Kidney epithelial cell (primary cell): ENCODE measurements at regions not wholly inside any gene's neighbourhood (a gene's known extent, or its start where the extent isn't known, plus 50 kb on each side); places are given as distances from the start of the nearest gene placed in this dataset.

Experiments
- DNase-seq: peaks from one replicate; pipeline ENCODE4 v3.0.0-alpha.2; 2010; ENCODE audit warnings: low read depth
- H3K27me3 ChIP-seq: 2 replicates; pipeline ENCODE4 v1.6.0; 2011; ENCODE audit warnings: low read length; ENCODE audit not compliant: control insufficient read depth, insufficient read depth
- H3K36me3 ChIP-seq: 2 replicates; pipeline ENCODE4 v1.5.1; 2011; ENCODE audit warnings: low read length; ENCODE audit not compliant: control insufficient read depth, insufficient read depth
- H3K4me3 ChIP-seq: 2 replicates; pipeline ENCODE4 v1.5.1; 2011; ENCODE audit warnings: low read depth, mild to moderate bottlenecking, control low read depth, low read length
- TF ChIP-seq, protein P1 (sequence below): IDR thresholded peaks from 2 replicates; pipeline ENCODE4 v1.5.1; 2011; ENCODE audit warnings: mild to moderate bottlenecking, moderate library complexity, low read length, control low read depth, inconsistent platforms; ENCODE audit not compliant: insufficient read depth, poor library complexity, severe bottlenecking

DNA sequence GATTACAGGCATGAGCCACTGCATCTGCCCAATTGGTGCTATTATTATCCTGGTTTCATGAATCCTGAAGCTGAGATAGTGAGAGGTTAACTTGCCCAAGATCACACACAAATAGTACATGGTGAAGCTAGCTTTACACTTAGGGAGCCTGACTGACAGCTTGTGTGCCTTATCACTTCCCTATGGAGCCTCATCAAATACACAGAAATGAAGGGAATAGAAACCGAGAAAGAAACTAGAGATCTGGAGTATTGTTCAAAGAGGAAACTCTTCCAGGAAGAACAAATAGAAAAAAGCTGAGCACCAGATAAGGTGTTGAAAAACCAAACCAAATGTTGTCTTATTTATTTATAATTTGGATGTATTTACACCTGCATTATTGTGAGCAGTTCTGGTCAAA lies 155.0 kb upstream of the CITED2 start:
- Histone ChIP-seq H3K4me3 (no peak overlapping the region), H3K36me3 (no peaks in the 10 kb centered on the region), H3K27me3 (no peaks in the 10 kb centered on the region)
- TF ChIP-seq, protein P1, sequence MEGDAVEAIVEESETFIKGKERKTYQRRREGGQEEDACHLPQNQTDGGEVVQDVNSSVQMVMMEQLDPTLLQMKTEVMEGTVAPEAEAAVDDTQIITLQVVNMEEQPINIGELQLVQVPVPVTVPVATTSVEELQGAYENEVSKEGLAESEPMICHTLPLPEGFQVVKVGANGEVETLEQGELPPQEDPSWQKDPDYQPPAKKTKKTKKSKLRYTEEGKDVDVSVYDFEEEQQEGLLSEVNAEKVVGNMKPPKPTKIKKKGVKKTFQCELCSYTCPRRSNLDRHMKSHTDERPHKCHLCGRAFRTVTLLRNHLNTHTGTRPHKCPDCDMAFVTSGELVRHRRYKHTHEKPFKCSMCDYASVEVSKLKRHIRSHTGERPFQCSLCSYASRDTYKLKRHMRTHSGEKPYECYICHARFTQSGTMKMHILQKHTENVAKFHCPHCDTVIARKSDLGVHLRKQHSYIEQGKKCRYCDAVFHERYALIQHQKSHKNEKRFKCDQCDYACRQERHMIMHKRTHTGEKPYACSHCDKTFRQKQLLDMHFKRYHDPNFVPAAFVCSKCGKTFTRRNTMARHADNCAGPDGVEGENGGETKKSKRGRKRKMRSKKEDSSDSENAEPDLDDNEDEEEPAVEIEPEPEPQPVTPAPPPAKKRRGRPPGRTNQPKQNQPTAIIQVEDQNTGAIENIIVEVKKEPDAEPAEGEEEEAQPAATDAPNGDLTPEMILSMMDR: no peak
- no peak for DNase-seq

GRCh38 chr6:139528471-139528870 lies 154.0 kb upstream of the CITED2 start:
- no peaks in the 10 kb centered on the region for H3K27me3 ChIP-seq
- TF ChIP-seq, protein P1: no peak
- DNase-seq: no peak

GRCh38 chr6:139525415-139525814 lies 151.0 kb upstream of the CITED2 start:
- TF ChIP-seq, protein P1: no peak
- H3K27me3 ChIP-seq: no peaks in the 10 kb centered on the region
- no peak overlapping the region for H3K4me3 ChIP-seq
- no peak for DNase-seq
- no peaks in the 10 kb centered on the region for H3K36me3 ChIP-seq

More at GRCh38 chr6:139528471-139528870, 154.0 kb upstream of the CITED2 start:
- H3K36me3 ChIP-seq: no peaks in the 10 kb centered on the region
- H3K4me3 ChIP-seq: no peak overlapping the region

GRCh38 chr6:139523986-139524385 lies 149.5 kb upstream of the CITED2 start:
- no peak overlapping the region for H3K4me3 ChIP-seq
- no peaks in the 10 kb centered on the region for H3K36me3 ChIP-seq
- TF ChIP-seq, protein P1: no peak
- DNase-seq: no peak
- no peaks in the 10 kb centered on the region for H3K27me3 ChIP-seq

GRCh38 chr6:139522511-139523220 lies 148.2 kb upstream of the CITED2 start:
- no peak for DNase-seq
- no peaks in the 10 kb centered on the region for H3K36me3 ChIP-seq
- TF ChIP-seq, protein P1: no peak
- H3K4me3 ChIP-seq: no peak overlapping the region
- no peaks in the 10 kb centered on the region for H3K27me3 ChIP-seq

- DNase-seq: no peak
- Histone ChIP-seq H3K4me3 (no peak overlapping the region), H3K27me3 (no peaks in the 10 kb centered on the region), H3K36me3 (no peaks in the 10 kb centered on the region)
- TF ChIP-seq, protein P1: no peak
Observed at GRCh38 chr6:139521338-139521737, 146.9 kb upstream of the CITED2 start.
